GM04503 (cell line): ENCODE measurements at regions not wholly inside any gene's neighbourhood (a gene's known extent, or its start where the extent isn't known, plus 50 kb on each side); places are given as distances from the start of the nearest gene placed in this dataset.
A peak's percentile ranks its signal among the peaks of the same experiment; 100 is the strongest.
"Not testable (repeated sequence)": the region's sequence is repeated elsewhere in the genome, so short reads cannot be mapped to it uniquely, and the experiment has no call there.

Experiments
- DNase-seq: peaks from one replicate; pipeline ENCODE4 v3.0.0-alpha.2; 2012; ENCODE audit warnings: low read depth

DNA sequence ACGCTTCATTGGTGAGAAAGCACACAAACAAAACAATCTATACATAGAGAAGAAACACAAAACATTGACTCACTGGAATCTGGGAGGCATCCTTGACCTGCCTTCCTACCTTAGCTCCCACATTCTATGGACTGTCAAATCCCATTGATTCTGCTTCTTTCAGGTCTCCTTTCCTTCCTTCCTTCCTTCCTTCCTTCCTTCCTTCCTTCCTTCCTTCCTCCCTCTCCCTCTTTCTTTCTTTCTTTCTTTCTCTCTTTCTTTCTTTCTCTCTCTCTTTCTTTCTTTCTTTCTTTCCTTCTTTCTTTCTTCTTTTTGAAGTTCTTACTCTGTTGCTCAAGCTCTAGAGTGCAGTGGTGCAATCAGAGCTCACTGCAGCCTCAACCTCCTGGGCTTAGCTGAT, 108.0 kb upstream of the SGK1 start:
- not testable (repeated sequence) for DNase-seq

- no peak for DNase-seq
These were observed 107.6 kb upstream of the SGK1 start for GRCh38 chr6:134425513-134425912.

DNA sequence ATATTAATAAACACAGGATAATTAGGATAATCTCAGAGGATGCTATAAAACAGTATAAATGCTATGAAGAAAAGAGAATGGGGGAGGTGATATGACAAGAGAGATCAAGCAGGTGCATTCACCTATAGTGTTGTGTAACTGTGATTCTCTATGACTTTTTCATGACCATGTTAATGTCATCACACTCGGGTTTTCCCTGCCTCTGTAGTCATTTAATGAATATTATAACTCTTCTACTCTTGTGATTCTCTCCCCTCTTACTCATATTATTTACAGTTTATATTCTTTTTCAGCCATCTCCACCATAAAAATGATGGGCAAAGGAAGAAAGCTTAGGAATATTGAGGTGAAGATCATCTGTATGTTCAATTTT, 106.9 kb upstream of the SGK1 start:
- no peak for DNase-seq

DNA sequence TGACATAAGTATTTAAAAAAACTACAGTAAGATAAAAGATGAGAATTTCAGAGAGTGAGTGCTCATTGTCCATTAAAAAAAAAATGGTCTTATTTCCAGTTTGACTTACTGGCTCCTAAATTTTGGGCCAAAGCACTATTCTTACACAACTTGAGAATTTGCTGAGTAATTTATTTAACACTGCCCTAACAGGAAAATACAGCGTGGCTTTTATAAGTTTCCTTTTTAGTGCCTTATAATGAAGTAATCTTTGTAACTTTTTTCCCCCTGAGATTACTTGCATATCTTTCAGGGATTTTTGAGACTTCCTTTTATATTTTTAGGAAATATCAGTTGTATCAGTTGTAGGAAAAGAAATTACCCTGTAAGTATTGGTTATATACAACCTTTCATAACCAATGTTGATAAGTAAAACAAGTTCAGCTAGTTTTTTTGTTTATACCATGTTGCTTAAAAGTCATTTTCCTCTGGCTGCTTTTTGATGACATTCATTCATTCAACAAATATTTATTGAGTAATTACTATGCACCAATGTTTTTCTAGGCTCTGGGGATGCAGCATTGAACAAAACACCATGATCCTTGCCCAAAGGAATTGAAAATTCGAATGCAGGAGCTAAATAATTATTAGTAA, 106.4 kb upstream of the SGK1 start:
- DNase-seq: no peak

DNA sequence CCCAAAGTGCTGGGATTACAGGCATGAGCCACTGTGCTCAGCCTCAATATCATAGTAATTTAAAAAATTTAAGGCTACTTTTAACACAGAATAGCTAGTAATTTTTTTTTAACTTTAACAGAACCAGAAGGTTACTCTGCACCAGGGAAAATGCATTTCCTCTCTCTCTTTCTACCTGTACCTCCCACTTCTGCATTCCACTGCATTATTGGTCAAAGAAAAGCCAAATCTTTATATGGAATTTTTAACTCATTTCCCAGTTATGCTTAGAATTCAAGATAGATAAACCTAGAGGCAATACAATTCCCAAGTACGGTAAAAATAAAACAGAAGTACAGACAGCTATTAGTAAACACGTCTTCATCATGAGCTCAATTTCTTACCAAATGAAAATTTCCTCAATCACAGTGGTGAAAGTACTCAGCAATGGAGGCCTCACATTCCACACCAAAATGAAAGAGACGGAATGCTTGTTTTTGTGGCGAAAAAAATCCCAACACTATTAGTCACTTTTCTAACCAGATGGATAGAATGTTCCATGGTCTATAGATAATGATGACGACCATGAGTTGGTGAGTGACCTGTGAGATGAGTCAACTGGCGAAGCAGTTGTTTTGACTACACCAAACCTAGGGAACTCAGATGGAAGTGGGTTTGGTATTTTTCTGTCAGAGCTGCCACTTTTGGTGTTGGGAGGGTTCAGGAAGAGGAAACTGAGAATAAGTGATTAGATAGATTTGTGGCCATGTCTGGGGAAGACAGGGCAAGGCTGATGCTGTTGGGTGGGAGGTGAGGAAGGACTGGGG, 104.7 kb upstream of the SGK1 start:
- peak; percentile 99 for DNase-seq

DNA sequence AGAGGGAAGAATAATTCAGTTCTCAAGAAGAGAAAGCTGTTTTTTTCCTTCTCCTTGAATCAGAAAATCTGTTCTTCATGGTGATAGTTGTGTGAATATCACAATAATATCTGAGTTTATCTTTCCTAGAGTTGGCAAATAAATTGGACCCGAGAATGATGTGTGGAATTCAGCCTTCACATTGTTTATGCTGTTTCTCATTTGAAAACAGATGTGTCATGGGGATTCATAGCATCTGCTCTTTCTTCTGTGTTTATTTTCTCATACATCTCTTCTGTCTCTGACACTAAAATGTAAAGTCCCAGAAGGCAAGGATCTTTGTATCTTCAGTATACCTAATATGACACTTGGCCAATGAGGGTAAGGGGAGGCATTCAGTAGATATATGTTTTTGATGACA, 103.6 kb upstream of the SGK1 start:
- DNase-seq: peak; percentile 45

GRCh38 chr6:134420614-134421181, 102.8 kb upstream of the SGK1 start:
- no peak for DNase-seq

DNA sequence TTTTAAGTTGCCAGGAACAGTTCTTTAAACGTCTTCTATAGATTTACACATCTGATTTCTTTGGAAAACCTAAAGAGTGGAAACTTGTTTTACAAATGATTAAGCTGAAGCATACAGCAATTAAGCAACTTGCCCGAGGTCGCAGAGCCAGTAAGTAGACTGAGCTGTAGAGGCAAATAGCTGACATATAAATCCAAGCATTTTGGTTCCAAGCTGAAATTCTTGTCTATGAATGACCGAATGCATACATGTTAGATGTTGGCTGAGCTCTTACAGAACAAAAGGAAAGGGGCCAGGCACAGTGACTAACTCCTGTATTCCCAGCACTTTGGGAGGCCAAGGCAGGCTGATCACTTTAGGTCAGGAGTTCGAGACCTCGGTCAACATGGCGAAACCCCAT, 101.8 kb upstream of the SGK1 start:
- no peak for DNase-seq

- DNase-seq: peak; percentile 80
These were observed 98.7 kb upstream of the SGK1 start for GRCh38 chr6:134416418-134417154.

GRCh38 chr6:134415656-134416055, 97.7 kb upstream of the SGK1 start:
- no peak for DNase-seq

- DNase-seq: no peak
These were observed 97.3 kb upstream of the SGK1 start for GRCh38 chr6:134415194-134415593.

GRCh38 chr6:134414793-134415192, 96.9 kb upstream of the SGK1 start:
- no peak for DNase-seq

- DNase-seq: no peak
These were observed 95.3 kb upstream of the SGK1 start for GRCh38 chr6:134413241-134413643.

DNA sequence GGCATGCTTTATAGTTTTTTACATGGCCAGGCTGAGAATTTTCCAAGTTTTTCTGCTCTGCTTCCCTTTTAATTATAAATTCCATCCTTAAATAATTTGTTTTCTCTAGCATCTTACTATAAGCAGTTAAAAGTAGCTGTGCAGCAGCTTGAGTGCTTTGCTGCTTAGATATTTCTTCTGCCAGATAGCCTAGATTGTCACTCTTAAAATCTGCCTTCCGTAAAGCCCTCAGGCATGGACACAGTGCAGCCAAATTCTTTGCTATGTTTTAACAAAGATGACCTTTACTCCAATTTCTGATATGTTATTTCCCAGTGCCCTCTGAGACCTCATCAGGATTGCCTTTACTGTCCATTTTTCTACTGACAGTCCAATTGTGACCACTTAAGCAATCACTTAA, 92.6 kb upstream of the SGK1 start:
- DNase-seq: no peak

GRCh38 chr6:134407791-134408190, 89.9 kb upstream of the SGK1 start:
- no peak for DNase-seq

DNA sequence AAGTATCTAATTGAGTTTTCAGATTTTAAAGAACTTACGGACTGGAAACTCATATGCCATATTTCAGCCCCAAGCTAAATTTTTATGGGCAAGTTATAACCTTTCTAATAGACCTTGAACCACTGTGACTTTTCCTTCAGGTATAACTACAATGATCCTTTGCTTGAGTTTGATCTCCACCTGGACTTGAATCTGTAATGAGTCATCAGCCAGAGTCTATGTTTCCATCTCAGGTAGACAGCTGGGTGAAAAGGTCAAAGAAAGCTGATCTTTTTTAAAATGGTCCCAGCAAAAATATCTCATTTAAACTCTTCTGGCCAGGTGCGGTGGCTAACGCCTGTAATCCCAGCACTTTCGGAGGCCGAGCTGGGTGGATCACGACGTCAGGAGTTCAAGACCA, 88.4 kb upstream of the SGK1 start:
- DNase-seq: no peak

- DNase-seq: no peak
These were observed 87.6 kb upstream of the SGK1 start for GRCh38 chr6:134405386-134406087.

GRCh38 chr6:134403312-134403711, 85.4 kb upstream of the SGK1 start:
- DNase-seq: not testable (repeated sequence)

DNA sequence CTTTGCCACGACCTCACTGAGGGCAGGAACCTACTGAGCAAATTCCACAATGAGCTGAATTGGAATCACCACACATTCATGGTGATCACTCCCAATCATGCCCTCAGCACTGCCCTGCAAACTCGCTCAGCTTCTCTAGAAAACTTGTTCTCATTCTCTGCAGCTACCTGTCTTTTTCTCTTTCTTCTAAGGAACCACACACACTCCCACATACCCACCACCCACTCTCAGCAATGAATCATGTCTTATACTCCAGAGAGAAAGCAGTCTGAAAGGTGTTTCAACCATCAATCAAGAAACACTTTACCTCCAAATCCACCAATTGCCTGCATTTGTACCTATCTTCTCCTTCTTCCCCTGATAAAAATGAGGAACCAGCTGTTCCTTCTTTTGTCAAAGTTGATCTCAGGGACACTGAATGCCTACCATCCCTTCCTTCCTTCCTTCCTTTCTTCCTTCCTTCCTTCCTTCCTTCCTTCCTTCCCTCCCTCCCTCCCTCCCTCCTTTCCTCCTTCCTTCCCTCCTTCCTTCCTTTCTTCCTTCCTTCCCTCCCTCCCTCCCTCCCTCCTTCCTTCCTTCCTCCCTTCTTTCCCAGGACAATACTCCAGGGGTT, 84.6 kb upstream of the SGK1 start:
- DNase-seq: no peak

- no peak for DNase-seq
These were observed 83.0 kb upstream of the SGK1 start for GRCh38 chr6:134400941-134401340.

GRCh38 chr6:134398453-134398852, 80.5 kb upstream of the SGK1 start:
- DNase-seq: no peak

DNA sequence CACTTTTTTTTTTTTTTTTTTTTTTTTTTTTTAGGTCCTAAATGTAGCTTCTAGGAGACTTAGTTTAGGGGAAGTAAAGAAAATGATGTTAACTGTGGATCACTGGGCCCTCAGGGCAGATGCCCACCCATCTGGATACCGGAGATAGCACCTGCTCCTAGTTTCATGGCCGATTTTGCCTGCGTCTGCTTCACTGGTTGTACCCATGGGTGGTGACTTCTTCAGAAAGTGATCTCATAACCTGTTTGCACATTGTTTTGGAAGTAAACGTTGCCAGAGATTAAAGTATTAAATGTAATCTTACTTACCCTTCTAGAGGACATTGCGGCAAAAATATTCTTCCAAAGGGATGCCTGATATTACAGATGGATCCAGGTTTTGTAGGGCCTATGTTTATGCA, 79.8 kb upstream of the SGK1 start:
- no peak for DNase-seq
